ENCODE measurements at regions not wholly inside any gene's neighbourhood (a gene's known extent, or its start where the extent isn't known, plus 50 kb on each side); places are given as distances from the start of the nearest gene placed in this dataset.

DNA sequence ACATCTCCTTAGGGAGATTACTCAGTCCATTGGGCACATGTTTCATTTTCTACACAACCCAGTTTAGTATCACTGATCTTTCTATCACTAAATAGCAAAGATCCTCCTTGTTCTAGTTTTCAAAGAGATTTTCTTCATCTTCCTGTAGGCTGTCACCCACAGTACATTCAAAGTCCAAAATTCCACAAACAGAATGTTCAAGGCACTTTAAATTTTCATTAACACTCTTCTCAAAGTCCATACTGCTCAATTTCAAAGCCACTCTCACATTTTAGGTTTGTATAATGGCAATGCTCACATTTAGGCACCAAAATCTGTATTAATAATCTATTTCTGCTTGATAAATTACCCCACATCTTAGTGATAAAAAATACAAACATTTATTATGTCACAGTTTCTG, 152.8 kb downstream of the FSIP2 start:
- no peak for DNase-seq (ENCODE audit: low read depth, low spot score)
- no peak overlapping the region for H3K4me3 ChIP-seq (ENCODE audit: low read depth, low read length)
- POLR2A ChIA-PET: no interaction called here
- TF ChIP-seq CTCF (IDR thresholded peaks at IDR 0.05; ENCODE audit: insufficient read depth, low read length, missing control alignments): no peak
- CTCF ChIA-PET: no interaction called here

GRCh38 chr2:185891804-185892411, 153.3 kb downstream of the FSIP2 start:
- DNase-seq (ENCODE audit: low read depth, low spot score): no peak
- H3K4me3 ChIP-seq (ENCODE audit: low read depth, low read length): no peak overlapping the region
- no peak for TF ChIP-seq CTCF (IDR thresholded peaks at IDR 0.05; ENCODE audit: insufficient read depth, low read length, missing control alignments)
- ChIA-PET POLR2A (no interaction called here), CTCF (no interaction called here)

- DNase-seq (ENCODE audit: low read depth, low spot score): no peak
- TF ChIP-seq CTCF (IDR thresholded peaks at IDR 0.05; ENCODE audit: insufficient read depth, low read length, missing control alignments): no peak
- ChIA-PET CTCF (no interaction called here), POLR2A (no interaction called here)
- H3K4me3 ChIP-seq (ENCODE audit: low read depth, low read length): no peak overlapping the region
Measured at GRCh38 chr2:185892484-185892883, 153.9 kb downstream of the FSIP2 start.

GRCh38 chr2:185894223-185894622, 155.6 kb downstream of the FSIP2 start:
- H3K4me3 ChIP-seq (ENCODE audit: low read depth, low read length): no peak overlapping the region
- CTCF ChIA-PET: interaction anchor here (1.0 kb wide), 1 partner anchor 12 kb away, joined by 3 read pairs; no protein-coding TSS in a partner anchor
- no peak for DNase-seq (ENCODE audit: low read depth, low spot score)
- POLR2A ChIA-PET: no interaction called here
- TF ChIP-seq CTCF (IDR thresholded peaks at IDR 0.05; ENCODE audit: insufficient read depth, low read length, missing control alignments): no peak

DNA sequence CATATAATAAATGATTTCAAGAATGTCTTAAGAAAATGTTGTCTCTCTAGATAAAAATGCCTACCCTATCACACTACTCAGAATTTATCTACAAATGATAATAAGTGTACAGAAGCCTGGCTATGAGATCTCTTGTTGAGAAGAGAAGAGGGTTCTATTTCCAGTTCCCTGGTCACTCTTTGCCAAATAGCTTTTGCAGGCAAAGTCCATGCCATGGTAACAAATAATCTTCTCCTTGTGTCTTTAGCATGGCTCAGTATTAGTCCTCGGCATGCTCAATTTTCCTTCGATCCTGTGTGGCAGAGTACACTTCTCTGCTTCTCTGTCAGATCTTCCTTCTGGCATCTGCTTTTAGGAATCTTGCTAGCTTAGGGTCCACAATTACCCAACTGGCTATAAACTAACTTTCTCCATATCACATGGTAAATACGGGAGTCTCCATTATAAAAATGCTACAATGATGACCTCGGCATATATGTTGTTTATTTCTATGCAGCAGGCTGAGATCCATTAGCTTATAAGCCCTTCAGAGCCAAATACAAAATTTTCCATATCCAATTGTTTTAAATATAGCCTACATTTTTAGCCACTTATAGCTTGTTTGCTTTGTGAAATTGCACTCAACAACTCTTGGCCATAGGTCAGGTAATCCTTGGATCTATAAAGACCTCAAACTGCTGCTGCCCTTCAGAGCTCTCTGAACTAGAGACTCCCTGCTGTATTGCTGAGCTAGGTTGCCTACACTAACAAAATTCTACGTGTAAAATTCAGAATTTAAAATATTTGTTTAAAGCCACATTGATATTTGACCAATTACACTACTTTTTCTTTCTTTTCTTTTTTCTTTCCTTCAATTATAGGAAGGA, 157.5 kb downstream of the FSIP2 start:
- H3K4me3 ChIP-seq (ENCODE audit: low read depth, low read length): no peak overlapping the region
- POLR2A ChIA-PET: no interaction called here
- no peak for DNase-seq (ENCODE audit: low read depth, low spot score)
- TF ChIP-seq CTCF (IDR thresholded peaks at IDR 0.05; ENCODE audit: insufficient read depth, low read length, missing control alignments): no peak
- CTCF ChIA-PET: no interaction called here

- no peak for TF ChIP-seq CTCF (IDR thresholded peaks at IDR 0.05; ENCODE audit: insufficient read depth, low read length, missing control alignments)
Measured at GRCh38 chr2:185899366-185899765, 160.8 kb downstream of the FSIP2 start.

More at GRCh38 chr2:185899366-185899765, 160.8 kb downstream of the FSIP2 start:
- H3K4me3 ChIP-seq (ENCODE audit: low read depth, low read length): no peak overlapping the region
- POLR2A ChIA-PET: no interaction called here
- CTCF ChIA-PET: no interaction called here
- no peak for DNase-seq (ENCODE audit: low read depth, low spot score)
